ENCODE measurements at regions not wholly inside any gene's neighbourhood (a gene's known extent, or its start where the extent isn't known, plus 50 kb on each side); places are given as distances from the start of the nearest gene placed in this dataset.

DNA sequence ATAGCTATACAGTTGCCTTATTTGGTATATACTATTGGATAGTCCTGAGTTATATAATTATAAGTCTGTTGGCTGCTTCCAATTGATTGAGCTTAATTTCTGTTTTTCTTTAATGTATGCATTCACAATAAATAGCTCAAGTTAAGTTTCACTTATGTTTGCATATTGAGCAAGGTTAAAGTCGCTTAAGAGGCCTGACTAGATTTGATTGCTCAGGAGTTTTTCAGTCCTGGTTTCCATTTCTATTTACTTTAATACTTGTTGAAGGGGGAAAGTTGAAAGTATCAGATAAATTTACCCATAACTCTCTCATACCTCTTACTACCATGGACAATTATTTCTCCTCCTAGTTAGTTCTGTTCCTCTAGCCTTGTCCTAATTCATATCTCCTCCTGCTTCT, 294.7 kb downstream of the ARL4A start:
- ChIA-PET POLR2A (no interaction called here), RAD21 (ENCODE audit: unreplicated experiment) (no interaction called here), CTCF (no interaction called here), SMC1A (ENCODE audit: uncharacterized antibody, unreplicated experiment) (interaction anchor here (0.6 kb wide), 1 partner anchor 1306 kb away, joined by 3 read pairs; no protein-coding TSS in a partner anchor)
- in situ Hi-C loops (cut with MboI) (no loop called here), intact Hi-C loops (cut with micrococcal nuclease; ENCODE audit: unreplicated experiment) (no loop called here)
- H3K9me3 ChIP-seq (replicated peaks; ENCODE audit: control insufficient read depth, insufficient read depth, low read length) = no peaks in the 10 kb centered on the region
- TF ChIP-seq SPI1 (IDR thresholded peaks at IDR 0.05; ENCODE audit: borderline replicate concordance, insufficient read depth, low read depth, low read length) (no peak), IRF4 (IDR thresholded peaks at IDR 0.05; ENCODE audit: low read depth, low read length) (no peak), E2F4 (IDR thresholded peaks at IDR 0.05; ENCODE audit: low read depth, low read length) (no peak), BCLAF1 (IDR thresholded peaks at IDR 0.05) (no peak), TBL1XR1 (IDR thresholded peaks at IDR 0.05; ENCODE audit: low read depth, low read length) (no peak), STAT3 (IDR thresholded peaks at IDR 0.05; ENCODE audit: low read depth, low read length) (no peak), ZSCAN29 (IDR thresholded peaks at IDR 0.05) (no peak)
- FAIRE-seq (no peak), ATAC-seq (no peak), DNase-seq (ENCODE audit: low read depth, low spot score) (no peak)
- no peaks in the 10 kb centered on the region for H3K27me3 ChIP-seq (replicated peaks in 1 of 2; ENCODE audit: control insufficient read depth in 2 of 2, insufficient read depth in 2 of 2, low read length in 1 of 2)
- no peaks in the 10 kb centered on the region for H3K79me2 ChIP-seq (ENCODE audit: control insufficient read depth, insufficient read depth, low read length)
- no peaks in the 10 kb centered on the region for H4K20me1 ChIP-seq (ENCODE audit: control insufficient read depth, insufficient read depth)
- H3K4me2 ChIP-seq (ENCODE audit: control insufficient read depth, insufficient read depth) = no peak overlapping the region
- H3K9ac ChIP-seq (ENCODE audit: control insufficient read depth, insufficient read depth, low read length) = no peak overlapping the region
- H3K27ac ChIP-seq (ENCODE audit: control insufficient read depth, insufficient read depth) = no peak overlapping the region
- no peaks in the 10 kb centered on the region for H3K36me3 ChIP-seq (ENCODE audit: control insufficient read depth in 2 of 2, insufficient read depth in 2 of 2, low read length in 1 of 2)
- BruUV-seq (replicated peaks) = no TSS peak
- no peak overlapping the region for H3K4me3 ChIP-seq
- H2AFZ ChIP-seq (ENCODE audit: control insufficient read depth, low read depth, low read length) = no peak overlapping the region
- WGBS (ENCODE audit: insufficient coverage, insufficient replicate concordance, low lambda C conversion rate, missing lambda C conversion rate) = 0% methylated on average over 1 of the region's 1 CpG
- H3K4me1 ChIP-seq (ENCODE audit: control insufficient read depth, insufficient read depth, low read length) = no peaks in the 10 kb centered on the region

All from GM12878 (cell line).